ENCODE measurements at regions not wholly inside any gene's neighbourhood (a gene's known extent, or its start where the extent isn't known, plus 50 kb on each side); places are given as distances from the start of the nearest gene placed in this dataset.

- Histone ChIP-seq H3K27ac (no peak overlapping the region), H3K9me3 (ENCODE audit: low read depth, low read length) (no peaks in the 10 kb centered on the region), H3K4me3 (no peak overlapping the region), H3K9ac (ENCODE audit: insufficient read length) (no peak overlapping the region), H3K36me3 (ENCODE audit: insufficient read depth, low read length) (no peaks in the 10 kb centered on the region)
- no peak for TF ChIP-seq EZH2 (IDR thresholded peaks at IDR 0.05)
- TF ChIP-seq POLR2AphosphoS5 (IDR thresholded peaks at IDR 0.05; ENCODE audit: borderline replicate concordance, low read depth, low read length) = no peak
- TF ChIP-seq FOXP2 (optimal IDR thresholded peaks at IDR 0.05; ENCODE audit: control extremely low read depth, extremely low read length, insufficient read depth) = no peak
- no peak for DNase-seq (ENCODE audit: low read depth, low spot score)
Measured at GRCh38 chr13:73242515-73243015, 183.8 kb downstream of the KLF5 start.

DNA sequence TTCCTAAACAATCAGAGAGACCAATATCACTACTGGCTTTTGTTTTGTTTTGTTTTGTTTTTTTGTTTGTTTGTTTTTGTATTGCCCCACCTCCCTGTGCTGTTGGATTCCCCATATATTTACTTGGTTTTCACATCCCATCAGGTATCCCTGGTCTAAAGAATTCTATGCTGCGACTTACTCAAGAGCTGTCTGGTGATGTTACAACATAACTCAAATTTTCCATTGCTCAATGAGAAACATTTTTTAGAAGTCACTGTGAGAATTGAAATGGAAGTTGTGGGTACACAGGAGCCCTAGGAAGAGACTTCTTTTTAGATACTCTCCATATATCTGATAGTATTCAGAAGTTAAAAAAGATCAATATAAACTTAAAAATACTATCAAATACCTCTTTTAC lies 181.4 kb downstream of the KLF5 start:
- Histone ChIP-seq H3K36me3 (ENCODE audit: insufficient read depth, low read length) (no peaks in the 10 kb centered on the region), H3K4me3 (no peak overlapping the region), H3K9ac (ENCODE audit: insufficient read length) (no peak overlapping the region), H3K27ac (no peak overlapping the region), H3K9me3 (ENCODE audit: low read depth, low read length) (no peaks in the 10 kb centered on the region)
- TF ChIP-seq EZH2 (IDR thresholded peaks at IDR 0.05) = no peak
- no peak for TF ChIP-seq POLR2AphosphoS5 (IDR thresholded peaks at IDR 0.05; ENCODE audit: borderline replicate concordance, low read depth, low read length)
- no peak for DNase-seq (ENCODE audit: low read depth, low spot score)

DNA sequence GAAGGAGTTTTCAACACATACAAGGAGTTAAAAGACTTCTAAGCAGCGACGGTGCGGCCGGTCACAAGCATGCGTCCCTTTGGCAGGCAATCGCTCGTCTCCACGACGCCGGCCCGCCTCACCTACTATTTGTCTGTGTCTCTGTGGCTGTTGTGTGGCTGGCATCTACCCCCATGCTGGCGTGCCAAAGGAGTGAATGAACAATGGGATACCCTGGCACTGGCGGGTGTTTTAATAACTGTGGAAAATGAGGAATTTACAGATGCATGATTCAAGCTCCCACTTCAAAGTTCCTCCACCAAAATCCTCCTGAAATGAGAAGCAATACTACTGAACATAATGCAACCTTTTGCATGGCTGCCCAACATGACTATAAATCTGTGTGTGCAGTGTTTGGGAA lies 176.6 kb downstream of the KLF5 start:
- 0 out of 2 replicates have a peak overlapping the region, but pooled peaks have one; percentile 7 for H3K27ac ChIP-seq
- TF ChIP-seq EZH2 (IDR thresholded peaks at IDR 0.05) = no peak
- no peak for TF ChIP-seq FOXP2 (optimal IDR thresholded peaks at IDR 0.05; ENCODE audit: control extremely low read depth, extremely low read length, insufficient read depth)
- no peak for TF ChIP-seq POLR2AphosphoS5 (IDR thresholded peaks at IDR 0.05; ENCODE audit: borderline replicate concordance, low read depth, low read length)
- DNase-seq (ENCODE audit: low read depth, low spot score) = no peak
- no peaks in the 10 kb centered on the region for H3K36me3 ChIP-seq (ENCODE audit: insufficient read depth, low read length)
- H3K9ac ChIP-seq (ENCODE audit: insufficient read length) = no peak overlapping the region
- H3K9me3 ChIP-seq (ENCODE audit: low read depth, low read length) = no peaks in the 10 kb centered on the region
- no peak overlapping the region for H3K4me3 ChIP-seq

DNA sequence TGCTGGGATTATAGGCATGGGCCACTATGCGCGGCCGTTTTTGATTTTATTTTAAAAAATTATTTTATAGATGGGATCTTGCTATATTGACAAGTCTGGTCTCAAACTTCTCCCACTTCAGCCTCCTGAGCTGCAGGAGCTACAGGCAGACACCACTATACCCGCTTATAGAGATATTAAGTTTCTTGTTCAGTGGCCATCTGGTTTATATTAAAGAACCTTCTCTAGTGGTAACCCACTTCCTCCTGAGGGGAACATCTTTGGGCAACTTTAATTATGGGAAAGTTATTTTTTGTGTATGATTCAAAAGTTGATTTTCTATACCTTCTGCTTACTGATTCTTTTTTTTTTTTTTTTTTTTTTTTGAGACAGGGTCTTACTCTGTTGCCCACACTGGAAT lies 172.7 kb downstream of the KLF5 start:
- TF ChIP-seq EZH2 (IDR thresholded peaks at IDR 0.05) (no peak), POLR2AphosphoS5 (IDR thresholded peaks at IDR 0.05; ENCODE audit: borderline replicate concordance, low read depth, low read length) (peak; percentile 37; the same call in 1 of the 2 replicates)
- DNase-seq (ENCODE audit: low read depth, low spot score) = no peak
- Histone ChIP-seq H3K36me3 (ENCODE audit: insufficient read depth, low read length) (no peaks in the 10 kb centered on the region), H3K4me3 (peak overlapping the region; percentile 42), H3K9me3 (ENCODE audit: low read depth, low read length) (no peaks in the 10 kb centered on the region), H3K9ac (ENCODE audit: insufficient read length) (no peak overlapping the region), H3K27ac (peak overlapping the region; percentile 81)

GRCh38 chr13:73230716-73231115 lies 171.9 kb downstream of the KLF5 start:
- TF ChIP-seq POLR2AphosphoS5 (IDR thresholded peaks at IDR 0.05; ENCODE audit: borderline replicate concordance, low read depth, low read length) (no peak; the same call in 1 of the 2 replicates), EZH2 (IDR thresholded peaks at IDR 0.05) (no peak), FOXP2 (optimal IDR thresholded peaks at IDR 0.05; ENCODE audit: control extremely low read depth, extremely low read length, insufficient read depth) (no peak)

GRCh38 chr13:73228546-73228945 lies 169.7 kb downstream of the KLF5 start:
- H3K36me3 ChIP-seq (ENCODE audit: insufficient read depth, low read length) = no peaks in the 10 kb centered on the region
- H3K27ac ChIP-seq = no peak overlapping the region
- DNase-seq (ENCODE audit: low read depth, low spot score) = no peak
- TF ChIP-seq FOXP2 (optimal IDR thresholded peaks at IDR 0.05; ENCODE audit: control extremely low read depth, extremely low read length, insufficient read depth) = no peak
- no peak for TF ChIP-seq EZH2 (IDR thresholded peaks at IDR 0.05)
- TF ChIP-seq POLR2AphosphoS5 (IDR thresholded peaks at IDR 0.05; ENCODE audit: borderline replicate concordance, low read depth, low read length) = no peak
- no peak overlapping the region for H3K9ac ChIP-seq (ENCODE audit: insufficient read length)
- no peaks in the 10 kb centered on the region for H3K9me3 ChIP-seq (ENCODE audit: low read depth, low read length)
- H3K4me3 ChIP-seq = no peak overlapping the region

More at GRCh38 chr13:73230716-73231115, 171.9 kb downstream of the KLF5 start:
- Histone ChIP-seq H3K36me3 (ENCODE audit: insufficient read depth, low read length) (no peaks in the 10 kb centered on the region), H3K9ac (ENCODE audit: insufficient read length) (no peak overlapping the region), H3K27ac (peak overlapping the region; percentile 81), H3K9me3 (ENCODE audit: low read depth, low read length) (no peaks in the 10 kb centered on the region), H3K4me3 (peak overlapping the region; percentile 42)
- DNase-seq (ENCODE audit: low read depth, low spot score) = no peak

DNA sequence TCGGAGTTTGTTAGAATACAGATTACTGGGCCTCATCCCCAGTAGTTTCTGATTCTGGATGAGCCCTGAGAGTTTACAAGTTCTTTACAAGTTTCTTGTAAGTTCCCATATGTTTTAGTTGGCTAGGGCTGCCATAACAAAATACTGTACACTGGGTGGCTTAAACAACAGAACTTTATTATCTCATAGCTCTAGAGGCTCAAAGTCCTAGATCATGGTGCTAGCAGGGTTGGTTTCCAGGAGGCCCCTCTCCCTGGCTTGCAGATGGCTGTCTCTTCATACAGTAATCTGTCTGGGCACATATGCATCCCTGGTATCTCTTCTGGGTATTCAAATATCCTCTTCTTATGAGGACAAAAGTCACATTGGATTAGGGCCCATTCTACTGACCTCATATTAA lies 167.2 kb downstream of the KLF5 start:
- DNase-seq (ENCODE audit: low read depth, low spot score) = no peak
- no peak overlapping the region for H3K4me3 ChIP-seq

GRCh38 chr13:73224703-73225102 lies 165.9 kb downstream of the KLF5 start:
- Histone ChIP-seq H3K9ac (ENCODE audit: insufficient read length) (no peak overlapping the region), H3K36me3 (ENCODE audit: insufficient read depth, low read length) (no peaks in the 10 kb centered on the region)

More for the DNA sequence above, 167.2 kb downstream of the KLF5 start:
- TF ChIP-seq POLR2AphosphoS5 (IDR thresholded peaks at IDR 0.05; ENCODE audit: borderline replicate concordance, low read depth, low read length) (no peak), FOXP2 (optimal IDR thresholded peaks at IDR 0.05; ENCODE audit: control extremely low read depth, extremely low read length, insufficient read depth) (no peak), EZH2 (IDR thresholded peaks at IDR 0.05) (no peak)
- no peaks in the 10 kb centered on the region for H3K36me3 ChIP-seq (ENCODE audit: insufficient read depth, low read length)
- no peak overlapping the region for H3K9ac ChIP-seq (ENCODE audit: insufficient read length)
- H3K27ac ChIP-seq = no peak overlapping the region
- H3K9me3 ChIP-seq (ENCODE audit: low read depth, low read length) = no peaks in the 10 kb centered on the region

GRCh38 chr13:73223372-73223781 lies 164.6 kb downstream of the KLF5 start:
- Histone ChIP-seq H3K9me3 (ENCODE audit: low read depth, low read length) (no peaks in the 10 kb centered on the region), H3K36me3 (ENCODE audit: insufficient read depth, low read length) (no peaks in the 10 kb centered on the region), H3K9ac (ENCODE audit: insufficient read length) (no peak overlapping the region), H3K4me3 (no peak overlapping the region), H3K27ac (no peak overlapping the region)
- DNase-seq (ENCODE audit: low read depth, low spot score) = no peak
- no peak for TF ChIP-seq POLR2AphosphoS5 (IDR thresholded peaks at IDR 0.05; ENCODE audit: borderline replicate concordance, low read depth, low read length)
- no peak for TF ChIP-seq EZH2 (IDR thresholded peaks at IDR 0.05)
- TF ChIP-seq FOXP2 (optimal IDR thresholded peaks at IDR 0.05; ENCODE audit: control extremely low read depth, extremely low read length, insufficient read depth) = no peak

More at GRCh38 chr13:73224703-73225102, 165.9 kb downstream of the KLF5 start:
- Histone ChIP-seq H3K4me3 (no peak overlapping the region), H3K27ac (no peak overlapping the region), H3K9me3 (ENCODE audit: low read depth, low read length) (no peaks in the 10 kb centered on the region)
- no peak for DNase-seq (ENCODE audit: low read depth, low spot score)
- TF ChIP-seq POLR2AphosphoS5 (IDR thresholded peaks at IDR 0.05; ENCODE audit: borderline replicate concordance, low read depth, low read length) = no peak
- TF ChIP-seq EZH2 (IDR thresholded peaks at IDR 0.05) = no peak
- no peak for TF ChIP-seq FOXP2 (optimal IDR thresholded peaks at IDR 0.05; ENCODE audit: control extremely low read depth, extremely low read length, insufficient read depth)

Data from SK-N-MC (cell line).